ENCODE measurements at regions not wholly inside any gene's neighbourhood (a gene's known extent, or its start where the extent isn't known, plus 50 kb on each side); places are given as distances from the start of the nearest gene placed in this dataset.
"Not testable (repeated sequence)": the region's sequence is repeated elsewhere in the genome, so short reads cannot be mapped to it uniquely, and the experiment has no call there.

DNA sequence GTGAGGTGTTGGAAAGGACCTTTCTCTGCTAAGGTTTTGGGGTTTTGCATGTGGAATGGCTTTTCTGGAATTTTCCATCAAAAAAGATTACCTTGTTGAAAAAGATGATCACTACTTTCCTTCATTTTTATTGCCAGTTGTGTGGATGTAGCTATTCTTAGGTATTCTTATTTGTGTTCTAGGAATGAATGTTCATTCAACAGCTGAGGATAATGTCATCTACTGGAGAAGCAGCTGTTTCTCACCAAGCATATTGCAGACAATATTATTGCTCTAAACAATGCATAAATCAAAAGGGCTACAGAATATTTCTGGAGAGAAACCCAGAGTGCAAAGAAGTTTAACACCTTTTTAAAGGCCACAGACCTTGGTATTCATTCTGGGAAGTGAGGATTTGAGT, 145.6 kb upstream of the CALCR start:
- Mint-ChIP-seq H3K9me3 (no peaks in the 10 kb centered on the region), H3K36me3 (ENCODE audit: low read depth) (no peaks in the 10 kb centered on the region), H3K27ac (no peak overlapping the region), H3K4me1 (ENCODE audit: low read depth) (no peaks in the 10 kb centered on the region), H3K27me3 (peaks cover 5% of the 10 kb centered on the region), H3K4me3 (no peak overlapping the region)
- no peak for DNase-seq
- intact Hi-C loops (cut with micrococcal nuclease), result no loop called here
- TF ChIP-seq, protein P1, sequence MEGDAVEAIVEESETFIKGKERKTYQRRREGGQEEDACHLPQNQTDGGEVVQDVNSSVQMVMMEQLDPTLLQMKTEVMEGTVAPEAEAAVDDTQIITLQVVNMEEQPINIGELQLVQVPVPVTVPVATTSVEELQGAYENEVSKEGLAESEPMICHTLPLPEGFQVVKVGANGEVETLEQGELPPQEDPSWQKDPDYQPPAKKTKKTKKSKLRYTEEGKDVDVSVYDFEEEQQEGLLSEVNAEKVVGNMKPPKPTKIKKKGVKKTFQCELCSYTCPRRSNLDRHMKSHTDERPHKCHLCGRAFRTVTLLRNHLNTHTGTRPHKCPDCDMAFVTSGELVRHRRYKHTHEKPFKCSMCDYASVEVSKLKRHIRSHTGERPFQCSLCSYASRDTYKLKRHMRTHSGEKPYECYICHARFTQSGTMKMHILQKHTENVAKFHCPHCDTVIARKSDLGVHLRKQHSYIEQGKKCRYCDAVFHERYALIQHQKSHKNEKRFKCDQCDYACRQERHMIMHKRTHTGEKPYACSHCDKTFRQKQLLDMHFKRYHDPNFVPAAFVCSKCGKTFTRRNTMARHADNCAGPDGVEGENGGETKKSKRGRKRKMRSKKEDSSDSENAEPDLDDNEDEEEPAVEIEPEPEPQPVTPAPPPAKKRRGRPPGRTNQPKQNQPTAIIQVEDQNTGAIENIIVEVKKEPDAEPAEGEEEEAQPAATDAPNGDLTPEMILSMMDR (IDR thresholded peaks at IDR 0.05), result no peak
- ChIA-PET CTCF (no interaction called here), POLR2A (no interaction called here)
- ATAC-seq, result no peak

- Mint-ChIP-seq H3K27ac (no peak overlapping the region), H3K4me1 (ENCODE audit: low read depth) (no peaks in the 10 kb centered on the region), H3K4me3 (no peak overlapping the region), H3K9me3 (no peaks in the 10 kb centered on the region), H3K36me3 (ENCODE audit: low read depth) (no peaks in the 10 kb centered on the region), H3K27me3 (peaks cover 5% of the 10 kb centered on the region)
- POLR2A ChIA-PET, result no interaction called here
- TF ChIP-seq, protein P1 (IDR thresholded peaks at IDR 0.05), result no peak
- DNase-seq (no peak), ATAC-seq (no peak)
- CTCF ChIA-PET, result no interaction called here
- intact Hi-C loops (cut with micrococcal nuclease), result loop anchor here (10.0 kb wide), 1 partner anchor 675 kb away; the partner anchor contains the start of gene COL1A2
Measured at GRCh38 chr7:93719546-93719945, 145.0 kb upstream of the CALCR start.

DNA sequence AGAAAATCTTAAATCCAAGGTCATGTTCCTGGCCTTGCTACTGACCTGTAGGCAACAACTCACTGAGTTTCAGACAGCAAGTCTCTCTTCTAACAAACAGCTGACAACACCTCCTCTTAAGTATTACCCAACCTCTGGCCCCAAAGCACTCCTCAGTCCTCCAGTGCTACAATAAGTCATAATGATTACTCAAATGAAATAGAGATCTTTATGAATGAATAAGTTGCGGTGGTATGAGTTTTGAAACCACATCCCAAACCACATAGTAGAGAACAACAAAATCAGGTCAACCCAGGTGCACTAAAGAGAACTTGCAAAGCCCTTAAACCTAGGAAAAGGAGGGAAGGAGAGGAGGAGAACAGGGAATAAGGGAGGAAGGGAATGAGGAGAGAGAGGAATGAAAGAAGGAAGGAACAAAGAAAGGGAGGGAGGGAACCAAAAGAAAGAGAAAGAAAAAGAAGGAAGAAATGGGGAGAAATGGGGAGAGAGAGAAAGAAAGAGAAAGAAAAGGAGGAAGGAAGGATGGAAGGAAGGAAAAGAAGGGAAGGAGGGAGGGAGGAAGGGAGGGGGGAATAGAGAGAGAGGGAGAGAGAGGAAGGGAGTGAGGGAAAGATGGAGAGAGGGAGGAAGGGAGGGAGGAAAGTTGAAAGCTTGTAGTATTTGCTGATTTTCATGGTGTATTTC, 142.8 kb upstream of the CALCR start:
- H3K36me3 Mint-ChIP-seq (ENCODE audit: low read depth), result no peaks in the 10 kb centered on the region
- H3K9me3 Mint-ChIP-seq, result no peaks in the 10 kb centered on the region
- DNase-seq (no peak), ATAC-seq (no peak)
- H3K27me3 Mint-ChIP-seq, result peaks cover 7% of the 10 kb centered on the region
- ChIA-PET CTCF (no interaction called here), POLR2A (no interaction called here)
- intact Hi-C loops (cut with micrococcal nuclease), result loop anchor here (10.0 kb wide), 1 partner anchor 677 kb away; the partner anchor contains the start of gene COL1A2
- no peaks in the 10 kb centered on the region for H3K4me1 Mint-ChIP-seq (ENCODE audit: low read depth)
- TF ChIP-seq, protein P1 (IDR thresholded peaks at IDR 0.05), result no peak
- no peak overlapping the region for H3K27ac Mint-ChIP-seq
- H3K4me3 Mint-ChIP-seq, result no peak overlapping the region

GRCh38 chr7:93715234-93715633, 140.7 kb upstream of the CALCR start:
- H3K27ac Mint-ChIP-seq, result no peak overlapping the region
- no peaks in the 10 kb centered on the region for H3K36me3 Mint-ChIP-seq (ENCODE audit: low read depth)
- peak; percentile 53 for DNase-seq
- no peak for ATAC-seq
- TF ChIP-seq, protein P1 (IDR thresholded peaks at IDR 0.05), result peak; percentile 37
- ChIA-PET POLR2A (no interaction called here), CTCF (interaction anchor here (1.2 to 1.7 kb wide), 2 partner anchors 373 to 680 kb away, joined by 3 to 5 read pairs; partner anchors contain the start of gene COL1A2)
- no peaks in the 10 kb centered on the region for H3K4me1 Mint-ChIP-seq (ENCODE audit: low read depth)
- H3K9me3 Mint-ChIP-seq, result no peaks in the 10 kb centered on the region
- intact Hi-C loops (cut with micrococcal nuclease), result loop anchor here (10.0 kb wide), 1 partner anchor 680 kb away; the partner anchor contains the start of gene COL1A2
- H3K4me3 Mint-ChIP-seq, result no peak overlapping the region
- peaks cover 7% of the 10 kb centered on the region for H3K27me3 Mint-ChIP-seq

- ATAC-seq (no peak), DNase-seq (no peak)
- no peaks in the 10 kb centered on the region for H3K36me3 Mint-ChIP-seq (ENCODE audit: low read depth)
- intact Hi-C loops (cut with micrococcal nuclease), result loop anchor here (10.0 kb wide), 1 partner anchor 683 kb away; the partner anchor contains the start of gene COL1A2
- ChIA-PET CTCF (no interaction called here), POLR2A (no interaction called here)
- peaks cover 4% of the 10 kb centered on the region for H3K27me3 Mint-ChIP-seq
- no peak overlapping the region for H3K4me3 Mint-ChIP-seq
- H3K27ac Mint-ChIP-seq, result no peak overlapping the region
- H3K9me3 Mint-ChIP-seq, result no peaks in the 10 kb centered on the region
- TF ChIP-seq, protein P1 (IDR thresholded peaks at IDR 0.05), result no peak
- no peaks in the 10 kb centered on the region for H3K4me1 Mint-ChIP-seq (ENCODE audit: low read depth)
Measured at GRCh38 chr7:93711926-93712325, 137.4 kb upstream of the CALCR start.

GRCh38 chr7:93708255-93708654, 133.7 kb upstream of the CALCR start:
- H3K27me3 Mint-ChIP-seq; DNase-seq; H3K27ac Mint-ChIP-seq; intact Hi-C loops (cut with micrococcal nuclease); H3K4me1 Mint-ChIP-seq (ENCODE audit: low read depth); ATAC-seq; H3K36me3 Mint-ChIP-seq (ENCODE audit: low read depth); POLR2A ChIA-PET; H3K4me3 Mint-ChIP-seq; CTCF ChIA-PET; H3K9me3 Mint-ChIP-seq: not testable (repeated sequence)
